ENCODE measurements at regions not wholly inside any gene's neighbourhood (a gene's known extent, or its start where the extent isn't known, plus 50 kb on each side); places are given as distances from the start of the nearest gene placed in this dataset.

- H3K4me3 ChIP-seq = no peak overlapping the region
- no peak for TF ChIP-seq EP300 (IDR thresholded peaks at IDR 0.05)
- TF ChIP-seq, protein P1, sequence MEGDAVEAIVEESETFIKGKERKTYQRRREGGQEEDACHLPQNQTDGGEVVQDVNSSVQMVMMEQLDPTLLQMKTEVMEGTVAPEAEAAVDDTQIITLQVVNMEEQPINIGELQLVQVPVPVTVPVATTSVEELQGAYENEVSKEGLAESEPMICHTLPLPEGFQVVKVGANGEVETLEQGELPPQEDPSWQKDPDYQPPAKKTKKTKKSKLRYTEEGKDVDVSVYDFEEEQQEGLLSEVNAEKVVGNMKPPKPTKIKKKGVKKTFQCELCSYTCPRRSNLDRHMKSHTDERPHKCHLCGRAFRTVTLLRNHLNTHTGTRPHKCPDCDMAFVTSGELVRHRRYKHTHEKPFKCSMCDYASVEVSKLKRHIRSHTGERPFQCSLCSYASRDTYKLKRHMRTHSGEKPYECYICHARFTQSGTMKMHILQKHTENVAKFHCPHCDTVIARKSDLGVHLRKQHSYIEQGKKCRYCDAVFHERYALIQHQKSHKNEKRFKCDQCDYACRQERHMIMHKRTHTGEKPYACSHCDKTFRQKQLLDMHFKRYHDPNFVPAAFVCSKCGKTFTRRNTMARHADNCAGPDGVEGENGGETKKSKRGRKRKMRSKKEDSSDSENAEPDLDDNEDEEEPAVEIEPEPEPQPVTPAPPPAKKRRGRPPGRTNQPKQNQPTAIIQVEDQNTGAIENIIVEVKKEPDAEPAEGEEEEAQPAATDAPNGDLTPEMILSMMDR (IDR thresholded peaks at IDR 0.05) = no peak
- no peak for TF ChIP-seq POLR2AphosphoS5 (IDR thresholded peaks at IDR 0.05)
- no peak for TF ChIP-seq POLR2A (IDR thresholded peaks at IDR 0.05)
- peaks cover 13% of the 10 kb centered on the region for H3K4me1 ChIP-seq
- DNase-seq (ENCODE audit: low spot score in 2 of 2) = peak in 1 of 2 donors; percentile 84
- no peaks in the 10 kb centered on the region for H3K9me3 ChIP-seq
- WGBS = 72% methylated on average over 6 of the region's 13 CpGs
- no peak overlapping the region for H3K27ac ChIP-seq
- H3K36me3 ChIP-seq = no peaks in the 10 kb centered on the region
- no peaks in the 10 kb centered on the region for H3K27me3 ChIP-seq
Measured at GRCh38 chr17:83174362-83175118, 95.1 kb downstream of the METRNL start.

- Histone ChIP-seq H3K27ac (peak overlapping the region; percentile 18), H3K27me3 (no peaks in the 10 kb centered on the region), H3K4me1 (peaks cover 13% of the 10 kb centered on the region), H3K9me3 (no peaks in the 10 kb centered on the region), H3K36me3 (no peaks in the 10 kb centered on the region), H3K4me3 (no peak overlapping the region)
- no peak for TF ChIP-seq EP300 (IDR thresholded peaks at IDR 0.05)
- TF ChIP-seq POLR2AphosphoS5 (IDR thresholded peaks at IDR 0.05) = no peak
- TF ChIP-seq, protein P1 (IDR thresholded peaks at IDR 0.05) = no peak
- TF ChIP-seq POLR2A (IDR thresholded peaks at IDR 0.05) = no peak
- no peak for DNase-seq (ENCODE audit: low spot score in 2 of 2)
- 62% methylated on average over 14 of the region's 16 CpGs for WGBS
Measured at GRCh38 chr17:83175119-83175821, 95.9 kb downstream of the METRNL start.

DNA sequence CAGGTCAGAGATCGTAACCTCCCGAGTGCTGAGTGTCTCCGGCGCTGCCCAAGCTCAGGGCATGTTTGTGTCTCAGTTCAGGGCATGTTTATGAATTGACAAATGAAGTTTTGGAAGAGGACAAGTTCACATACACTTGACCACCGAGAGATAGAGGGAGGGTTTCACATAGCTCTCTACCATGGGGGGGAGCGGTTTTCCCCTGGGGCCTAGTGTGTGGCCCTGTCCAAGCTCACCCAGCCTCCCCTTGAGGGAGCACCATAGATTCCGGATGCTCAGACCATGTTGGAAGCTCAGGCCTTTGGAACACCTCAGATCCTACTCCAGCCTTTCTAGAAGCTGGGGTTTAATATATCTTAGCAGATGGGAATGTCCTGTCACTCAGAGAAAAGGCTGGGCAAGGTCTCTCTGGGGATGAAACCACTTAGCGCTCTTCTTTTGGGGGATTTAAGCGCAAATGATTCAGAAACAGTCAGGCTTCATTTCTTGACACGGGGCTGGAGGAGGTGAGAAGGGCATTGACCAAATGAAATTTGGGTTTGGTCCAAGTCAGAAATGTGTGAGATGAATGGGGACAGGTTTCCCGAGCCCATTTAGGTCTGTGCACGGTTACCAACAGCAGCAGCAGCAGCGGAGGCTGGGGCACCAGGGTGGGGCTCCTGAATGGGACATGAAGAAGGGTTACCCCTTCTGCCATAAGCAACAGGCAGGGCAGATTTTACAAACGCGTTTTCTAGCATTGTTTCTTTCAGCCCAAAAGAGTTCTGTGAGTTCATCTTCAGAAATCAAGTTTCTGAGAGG is 96.6 kb downstream of the METRNL start:
- no peak overlapping the region for H3K27ac ChIP-seq
- no peaks in the 10 kb centered on the region for H3K36me3 ChIP-seq
- H3K4me1 ChIP-seq = peaks cover 16% of the 10 kb centered on the region
- no peaks in the 10 kb centered on the region for H3K27me3 ChIP-seq
- WGBS = 85% methylated on average over 11 of the region's 15 CpGs
- no peak for DNase-seq (ENCODE audit: low spot score in 2 of 2)
- TF ChIP-seq, protein P1 (IDR thresholded peaks at IDR 0.05) = no peak
- no peak for TF ChIP-seq POLR2A (IDR thresholded peaks at IDR 0.05)
- H3K4me3 ChIP-seq = no peak overlapping the region
- H3K9me3 ChIP-seq = no peaks in the 10 kb centered on the region

DNA sequence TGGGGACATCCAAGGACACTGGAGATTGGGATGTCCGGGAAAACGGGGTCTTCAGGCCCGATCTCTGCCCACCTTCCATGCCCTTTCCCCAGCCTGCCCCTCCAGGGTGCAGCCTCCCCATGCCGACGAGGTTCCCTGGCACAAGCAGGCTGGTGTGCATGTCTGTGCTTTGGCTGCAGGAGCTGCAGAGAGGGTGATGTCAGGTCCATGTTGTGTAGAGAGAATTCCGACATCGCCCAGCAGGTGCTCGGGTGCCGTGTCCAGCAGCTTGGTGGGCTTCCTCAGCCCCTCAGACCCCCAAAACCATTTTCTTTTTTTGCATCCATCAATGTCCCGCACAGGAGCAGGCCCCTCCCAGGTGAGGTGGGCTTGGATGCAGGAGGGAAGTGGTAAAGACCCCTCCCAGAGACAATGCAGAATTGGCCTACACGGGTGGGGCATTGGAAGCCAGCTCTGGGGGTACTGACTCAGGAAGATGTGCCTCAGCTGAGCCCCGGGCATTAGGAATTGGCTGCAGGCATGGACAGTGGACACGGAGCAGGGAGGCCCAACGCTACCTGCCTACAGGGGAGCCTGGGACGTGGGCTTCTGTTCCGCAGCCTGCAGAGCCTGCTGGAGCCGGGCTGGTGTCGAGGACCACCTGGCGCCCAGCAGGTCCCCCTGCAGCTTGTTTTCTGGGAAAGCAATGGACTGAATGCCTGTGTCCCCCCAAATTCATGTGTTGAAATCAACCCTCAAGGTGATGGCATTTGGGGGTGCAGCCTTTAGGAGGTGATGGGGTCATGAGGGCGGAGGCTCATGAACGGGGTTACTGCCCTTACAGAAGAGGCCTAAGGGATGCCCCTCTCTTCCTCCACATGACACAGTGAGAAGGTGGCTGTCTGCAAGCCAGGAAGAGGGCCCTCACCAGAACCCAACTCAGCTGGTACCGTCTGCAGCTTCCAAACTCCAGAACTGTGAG is 97.5 kb downstream of the METRNL start:
- peaks cover 19% of the 10 kb centered on the region for H3K4me1 ChIP-seq
- H3K4me3 ChIP-seq = no peak overlapping the region
- no peak overlapping the region for H3K27ac ChIP-seq
- no peaks in the 10 kb centered on the region for H3K9me3 ChIP-seq
- H3K27me3 ChIP-seq = no peaks in the 10 kb centered on the region
- DNase-seq (ENCODE audit: low spot score in 2 of 2) = no peak
- TF ChIP-seq EP300 (IDR thresholded peaks at IDR 0.05) (no peak), POLR2AphosphoS5 (IDR thresholded peaks at IDR 0.05) (no peak), POLR2A (IDR thresholded peaks at IDR 0.05) (no peak)
- TF ChIP-seq, protein P1 (IDR thresholded peaks at IDR 0.05) = no peak
- no peaks in the 10 kb centered on the region for H3K36me3 ChIP-seq
- 81% methylated on average over 14 of the region's 22 CpGs for WGBS
